NCI-H1694 (cell line): ENCODE measurements at regions not wholly inside any gene's neighbourhood (a gene's known extent, or its start where the extent isn't known, plus 50 kb on each side); places are given as distances from the start of the nearest gene placed in this dataset.

Experiments
- DNase-seq: peaks from one replicate; lab custom pipeline; 2025; lab: John Stamatoyannopoulos, UW

DNA sequence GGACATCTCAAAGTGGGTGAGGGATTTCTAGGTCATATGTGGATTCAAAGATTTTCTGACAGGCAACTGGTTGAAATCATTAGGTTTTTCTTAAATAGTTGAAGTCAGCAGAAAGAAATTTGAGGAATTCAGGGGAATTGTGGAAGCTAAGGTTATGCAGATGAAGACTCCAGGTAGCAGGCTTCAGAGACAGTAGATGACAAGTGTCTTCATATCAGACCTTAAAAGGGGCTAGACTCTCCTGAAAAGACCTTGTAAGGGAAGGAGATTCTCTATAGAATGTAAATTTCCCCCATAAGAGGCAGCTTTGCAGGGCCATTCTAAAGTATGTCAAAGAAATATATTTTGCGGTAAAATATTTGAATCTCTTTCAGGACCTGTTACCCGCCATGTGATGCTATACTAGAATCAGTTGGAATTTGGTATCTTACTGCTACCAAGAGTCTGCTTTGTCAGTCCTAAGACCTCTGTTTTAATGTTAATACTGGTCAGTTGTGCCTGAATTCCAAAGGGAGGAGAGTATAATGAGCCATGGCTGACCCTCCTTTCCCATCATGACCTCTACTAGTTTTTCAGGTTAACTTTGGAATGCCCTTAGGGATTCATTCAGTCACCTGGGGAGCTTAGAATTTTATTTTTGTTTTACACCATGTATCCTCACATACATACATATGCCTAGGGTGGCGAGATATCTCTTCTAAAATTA lies 1115.5 kb upstream of the SLC10A2 start:
- DNase-seq: no peak

DNA sequence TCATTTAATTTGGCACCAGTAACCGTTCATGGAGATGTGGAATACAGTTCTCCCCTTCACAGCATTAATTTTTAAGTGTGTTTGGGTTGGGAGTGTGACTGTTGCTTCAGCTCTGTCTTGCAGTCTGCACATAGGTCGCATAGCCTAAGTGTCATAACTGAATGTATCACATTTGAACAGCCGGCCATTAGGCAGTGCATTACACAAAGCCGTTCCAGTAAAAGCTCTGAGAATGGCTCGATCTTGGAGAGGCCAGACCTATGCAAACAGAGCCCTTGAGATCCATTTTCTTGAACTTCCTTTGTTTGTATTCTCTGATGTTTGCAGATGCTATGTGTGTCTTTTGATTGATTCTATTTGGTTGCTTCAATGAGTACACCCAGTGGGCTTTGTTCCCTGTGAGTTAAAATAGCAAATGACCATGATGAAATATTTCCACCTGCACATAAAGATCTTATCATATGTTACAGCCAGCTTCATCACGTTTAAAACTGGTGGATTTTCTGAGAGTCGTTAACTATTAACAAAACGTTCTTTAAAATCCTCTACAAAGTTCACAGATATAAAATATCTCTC lies 1104.9 kb upstream of the SLC10A2 start:
- no peak for DNase-seq

DNA sequence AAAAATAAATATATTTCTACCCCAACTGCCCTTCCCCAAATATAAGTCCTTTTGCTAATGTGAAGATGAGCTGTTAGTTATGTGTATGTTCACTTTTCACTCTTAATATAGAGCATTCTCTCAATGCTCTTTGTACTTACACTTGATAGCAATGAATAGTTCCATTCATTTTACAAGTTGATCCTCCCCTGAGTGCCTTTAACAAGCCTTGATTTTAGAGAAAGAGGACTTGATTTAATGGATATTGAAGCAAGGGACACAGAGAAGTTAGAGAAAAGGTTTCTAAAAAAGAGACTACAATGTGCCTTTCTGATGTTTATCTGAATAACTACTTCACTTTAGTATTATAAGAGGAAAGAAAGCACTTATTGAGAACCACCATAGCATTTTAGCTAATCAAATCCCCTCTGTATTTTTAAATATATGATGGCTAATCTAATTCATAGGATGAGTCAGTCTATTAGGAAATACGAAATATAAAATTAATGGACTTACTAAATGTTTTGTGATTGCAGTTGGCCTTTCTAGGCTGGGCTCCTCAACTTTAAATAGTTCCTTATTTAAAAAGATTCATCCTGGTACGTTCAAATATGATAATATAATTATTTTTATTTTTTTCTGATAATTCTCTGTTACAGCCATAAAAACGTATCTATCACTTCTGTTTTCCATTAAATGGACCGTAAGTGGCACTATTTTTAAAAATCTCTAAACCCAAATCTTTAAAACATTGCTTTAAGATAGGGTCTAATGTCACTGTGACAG lies 1097.8 kb upstream of the SLC10A2 start:
- no peak for DNase-seq

DNA sequence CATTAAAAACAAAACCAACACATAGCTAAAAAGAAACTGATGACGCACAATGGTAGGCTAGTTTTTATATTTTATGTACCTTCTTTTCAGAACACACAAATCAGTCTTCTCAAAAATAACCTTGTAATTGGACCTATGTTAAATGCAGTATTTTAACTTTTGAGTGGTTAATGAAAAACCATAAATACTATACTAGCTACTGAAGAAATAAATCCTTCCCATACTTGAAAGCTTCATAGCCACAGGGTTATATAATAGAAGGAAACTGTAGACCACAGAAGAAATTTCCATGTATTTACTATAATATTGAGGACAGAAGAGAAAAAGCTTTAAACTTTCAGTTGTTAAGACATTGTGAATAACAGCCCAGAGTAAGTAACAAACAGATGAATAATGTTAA lies 1094.3 kb upstream of the SLC10A2 start:
- DNase-seq: no peak

DNA sequence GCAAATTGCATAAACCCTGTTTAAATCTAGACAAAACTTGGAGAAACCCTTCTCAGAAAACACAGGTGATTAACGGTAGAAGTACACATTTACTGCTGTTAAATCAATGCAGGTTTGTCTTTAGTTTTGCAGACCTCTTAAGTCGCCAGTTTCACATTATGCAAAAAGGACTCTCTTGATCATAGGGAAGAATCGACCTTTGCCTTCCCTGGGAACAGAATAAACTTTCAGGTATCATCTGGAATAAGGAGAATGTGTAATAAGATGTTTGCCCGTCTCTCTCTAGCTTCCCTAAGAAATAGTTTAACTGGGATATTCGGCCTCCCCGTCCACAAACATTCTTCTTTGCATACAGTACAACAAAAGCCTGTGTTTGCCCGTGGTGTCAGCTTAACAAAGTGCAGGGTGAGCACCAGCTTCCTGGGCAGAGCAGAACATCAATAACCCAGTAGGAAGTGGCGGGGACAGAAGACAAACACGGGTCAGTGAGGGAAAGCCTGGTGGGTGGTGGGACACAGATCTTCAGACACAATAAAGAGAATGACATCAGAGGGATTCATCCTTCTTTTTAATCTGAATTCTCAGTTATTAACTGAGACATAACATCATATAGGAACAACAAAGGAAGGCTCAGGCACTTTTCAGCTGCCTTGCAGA lies 1077.7 kb upstream of the SLC10A2 start:
- DNase-seq: no peak

DNA sequence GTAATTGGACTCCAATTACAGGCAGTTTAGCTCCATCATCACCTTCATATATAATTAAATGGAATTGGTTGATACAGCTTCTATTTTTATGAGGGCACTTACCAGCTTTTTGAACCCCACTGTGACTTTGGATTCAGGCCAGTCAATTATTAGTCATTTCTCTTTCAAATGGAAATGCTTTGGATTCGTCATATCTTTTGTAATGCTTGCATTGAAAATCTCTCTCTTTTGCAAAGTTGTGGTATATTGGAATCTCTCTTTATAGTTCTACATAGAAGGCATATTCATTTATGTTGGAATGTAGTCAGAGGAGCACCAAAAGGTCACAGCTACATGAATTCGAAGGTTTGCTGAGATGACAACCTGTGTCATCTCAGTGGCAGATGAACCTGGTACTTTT lies 1074.3 kb upstream of the SLC10A2 start:
- DNase-seq: no peak

DNA sequence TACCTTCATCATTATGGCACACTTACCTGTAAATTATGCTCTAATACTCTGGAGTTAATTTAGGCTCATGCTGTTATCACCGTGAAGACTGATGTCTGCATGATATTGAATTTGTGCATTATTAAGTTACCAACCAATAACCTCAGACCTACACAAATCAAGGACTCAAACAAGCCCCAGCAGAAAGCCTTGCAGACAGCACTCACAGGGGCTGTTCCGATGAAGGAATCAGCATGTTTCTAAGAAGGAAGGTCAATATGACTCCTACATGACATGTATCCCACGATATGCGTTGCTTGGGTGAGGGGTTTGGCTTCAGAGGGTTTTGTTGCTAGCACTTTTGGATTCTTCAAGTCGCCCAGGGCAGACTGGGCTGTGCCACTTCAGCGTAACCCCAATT lies 1071.2 kb upstream of the SLC10A2 start:
- no peak for DNase-seq

DNA sequence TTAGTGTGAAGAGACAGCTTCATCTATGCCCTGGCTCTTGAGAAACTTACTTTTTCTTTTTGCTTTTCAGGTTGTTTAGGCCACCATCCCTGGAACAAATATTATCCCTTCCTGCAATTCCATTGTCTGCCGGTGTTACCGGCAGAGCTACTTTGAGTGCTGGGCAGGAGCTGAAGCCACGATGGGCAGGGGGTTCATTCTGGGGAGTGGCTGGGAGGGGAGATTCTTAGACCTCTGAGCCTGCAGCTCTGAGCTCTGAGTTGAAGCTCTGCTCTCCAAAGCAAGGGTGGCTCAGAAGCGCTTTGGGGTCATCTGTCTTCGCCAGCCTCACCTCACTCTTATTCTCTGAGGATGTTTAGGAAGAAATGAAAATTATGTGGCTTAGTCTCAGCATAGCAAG lies 1066.6 kb upstream of the SLC10A2 start:
- no peak for DNase-seq

DNA sequence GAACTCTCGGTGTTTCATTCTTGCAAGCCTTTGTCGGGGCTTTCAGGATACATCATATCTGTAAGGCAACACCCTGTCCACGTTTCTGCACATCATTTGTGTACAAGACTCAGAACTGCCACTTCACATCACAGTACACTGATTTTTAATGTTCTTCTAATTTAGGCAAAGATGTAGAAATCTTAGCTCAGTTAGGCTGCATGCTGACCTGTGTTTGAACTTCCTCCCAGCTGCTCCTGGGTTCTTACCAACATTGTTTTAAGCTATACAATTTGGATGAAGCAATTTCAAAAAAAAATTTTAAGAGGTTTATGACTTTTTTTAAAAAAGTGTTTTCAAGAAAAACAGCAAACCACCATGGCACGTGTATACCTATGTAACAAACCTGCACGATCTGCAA lies 1047.9 kb upstream of the SLC10A2 start:
- no peak for DNase-seq

DNA sequence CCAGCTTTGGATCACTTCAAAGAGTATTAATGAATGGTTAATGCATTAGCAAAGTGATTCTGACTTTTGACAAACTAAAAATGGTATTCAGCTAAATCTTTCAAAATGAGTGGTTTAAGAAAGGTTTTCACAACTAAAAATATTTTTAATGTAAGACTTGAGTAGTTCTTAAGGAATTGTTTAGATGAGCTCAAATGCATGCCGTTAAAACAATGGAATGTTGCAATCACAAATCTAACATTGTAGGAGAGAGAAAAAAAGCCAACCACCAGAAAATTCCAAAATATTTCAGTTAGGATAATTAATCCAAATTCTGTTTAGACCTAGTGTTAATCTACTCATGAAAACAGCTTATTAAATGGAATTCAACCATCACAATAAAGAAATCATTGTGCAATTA lies 1044.8 kb upstream of the SLC10A2 start:
- no peak for DNase-seq

DNA sequence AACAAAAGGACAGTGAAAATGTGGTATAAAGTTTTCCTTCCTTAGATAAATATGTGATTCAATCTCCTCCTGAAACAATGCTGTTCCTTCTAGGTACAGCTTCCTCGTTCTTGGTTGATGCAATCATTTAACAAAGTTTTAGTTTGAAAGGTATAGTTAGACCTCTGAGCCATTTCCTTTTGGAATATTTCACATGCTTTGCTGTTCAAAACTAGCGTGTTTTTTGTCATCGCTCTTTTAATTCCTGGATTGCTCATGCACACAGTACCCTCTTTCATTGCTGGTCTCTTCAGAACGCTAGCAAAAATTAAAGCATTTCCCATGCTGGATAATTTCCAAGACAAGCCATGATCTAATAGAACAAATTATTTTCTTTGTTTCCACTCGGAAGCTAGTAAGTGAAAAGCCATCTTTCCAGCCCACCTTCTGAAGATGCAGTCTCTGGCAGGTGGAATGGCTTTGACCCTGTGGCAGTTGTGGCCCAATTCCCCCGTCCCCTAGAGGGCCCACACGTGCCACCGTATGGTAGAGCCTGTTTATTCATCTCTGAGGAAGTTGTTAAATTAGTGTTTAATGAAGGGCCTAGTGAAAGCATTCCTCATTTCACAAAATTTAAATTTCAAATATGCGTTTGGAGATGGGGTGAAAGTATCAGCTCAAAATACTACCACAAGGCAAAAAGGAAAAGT lies 1040.6 kb upstream of the SLC10A2 start:
- DNase-seq: no peak

DNA sequence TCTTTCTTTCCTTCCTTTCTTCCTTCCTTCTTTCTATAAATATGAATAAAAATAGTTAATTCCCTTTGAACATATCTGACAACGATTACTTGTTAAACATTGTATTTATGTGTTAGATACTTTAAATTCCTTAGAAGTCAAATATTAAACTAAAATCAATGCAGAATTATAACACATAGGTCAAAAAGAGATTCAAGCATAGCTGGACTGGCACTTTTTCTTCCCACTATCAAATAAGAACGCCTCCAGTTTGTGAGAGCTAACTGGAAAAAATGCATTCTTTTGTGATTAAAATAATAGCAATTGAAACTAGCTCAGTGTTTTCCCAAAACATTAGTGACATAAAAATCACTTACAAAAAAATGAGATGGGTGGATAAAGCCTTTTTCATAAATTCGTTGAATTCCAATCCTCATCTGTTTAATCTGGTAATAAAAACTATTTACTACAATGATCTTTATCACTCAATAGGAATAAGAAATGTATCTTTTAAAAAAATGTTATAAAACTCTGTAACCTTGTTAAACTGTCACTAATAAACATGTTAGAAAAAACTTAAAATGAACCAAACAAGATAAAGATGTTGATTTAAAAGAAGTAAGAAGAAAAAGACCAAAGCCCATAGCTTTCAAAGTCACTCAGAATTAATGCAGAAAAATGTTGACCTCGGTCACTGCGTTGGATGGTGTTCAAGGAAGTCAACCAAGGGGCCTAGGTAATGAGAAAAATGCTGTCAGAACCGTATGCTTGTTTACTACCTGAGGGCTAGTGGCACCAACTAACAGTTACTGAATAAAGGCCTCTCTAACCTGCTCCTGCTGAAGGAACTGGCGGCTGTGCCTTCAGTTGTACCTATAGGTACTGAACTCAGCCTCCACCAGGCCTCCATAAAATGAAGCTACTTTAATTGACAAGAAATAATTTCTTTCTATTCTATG lies 1039.5 kb upstream of the SLC10A2 start:
- no peak for DNase-seq

DNA sequence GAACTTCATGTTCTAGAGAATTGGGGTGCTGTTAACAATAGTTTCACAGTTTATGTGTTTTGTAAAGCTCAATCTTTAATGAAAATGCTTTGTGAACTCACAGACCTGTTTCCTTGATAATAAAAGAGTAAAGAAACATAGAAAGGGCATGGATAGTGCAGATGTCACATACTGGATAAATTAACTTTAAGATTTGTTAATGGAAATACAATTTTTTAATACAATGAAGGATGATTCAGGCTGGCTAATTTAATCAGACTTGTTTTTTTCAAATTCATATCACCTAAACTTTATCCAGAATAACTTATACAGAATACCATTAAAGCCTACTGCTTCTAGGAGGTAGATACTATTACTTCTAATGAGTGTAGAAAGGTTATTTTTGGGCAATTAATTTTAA lies 1033.5 kb upstream of the SLC10A2 start:
- DNase-seq: no peak

DNA sequence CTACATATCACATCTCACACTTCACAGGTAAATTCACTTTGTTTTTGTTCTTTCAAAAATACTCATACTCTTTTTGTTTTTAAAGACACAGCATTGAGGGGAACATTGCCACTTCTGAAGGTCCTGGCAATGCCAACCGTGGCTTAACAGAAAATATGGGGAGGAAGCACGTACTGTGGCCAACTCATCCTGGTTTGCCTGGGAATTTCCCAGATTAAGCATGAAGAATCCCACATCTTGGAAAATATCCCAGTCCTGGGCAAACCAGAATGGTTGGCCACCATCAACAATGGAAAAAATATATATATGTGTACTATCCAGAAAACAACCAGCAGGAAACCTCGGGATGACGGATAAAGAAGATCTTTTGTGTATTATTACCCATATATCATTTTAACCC lies 1032.2 kb upstream of the SLC10A2 start:
- no peak for DNase-seq

DNA sequence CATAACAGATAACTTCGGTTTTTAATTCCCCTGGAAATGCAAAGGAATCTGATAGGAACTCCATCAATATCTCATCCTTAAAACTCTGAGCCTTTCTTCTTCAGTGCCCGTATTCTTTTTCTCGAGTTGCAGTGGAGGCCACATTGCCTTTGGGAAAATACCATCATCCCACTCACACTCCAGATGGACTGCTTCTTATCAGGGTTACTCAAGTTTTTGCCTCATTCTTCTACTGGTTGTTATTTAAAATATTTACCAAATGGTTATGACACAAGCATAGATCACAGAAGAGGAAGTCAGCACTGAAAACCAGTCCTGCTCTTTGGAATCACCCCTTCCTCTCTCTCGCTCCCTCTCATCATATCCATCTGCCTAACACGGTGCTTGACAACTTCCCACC lies 1020.5 kb upstream of the SLC10A2 start:
- DNase-seq: no peak

DNA sequence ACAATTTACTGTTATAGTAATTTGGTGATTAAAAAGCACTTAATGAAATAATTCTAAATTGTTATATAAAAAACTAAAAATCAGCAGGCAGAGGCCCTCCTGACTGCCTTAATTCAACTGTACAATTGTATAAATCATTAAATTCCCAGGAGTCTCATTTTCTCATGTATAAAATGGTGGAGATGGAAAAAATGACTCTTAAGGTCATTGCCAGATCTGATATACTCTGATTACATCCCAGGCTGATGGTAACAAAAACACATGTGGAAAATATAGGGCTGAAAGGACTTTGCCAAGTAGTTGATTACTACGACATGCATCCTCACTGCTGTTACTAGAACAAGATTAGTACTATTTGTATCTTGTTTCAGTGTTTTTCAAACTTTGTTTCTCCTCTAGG lies 1020.0 kb upstream of the SLC10A2 start:
- DNase-seq: no peak

DNA sequence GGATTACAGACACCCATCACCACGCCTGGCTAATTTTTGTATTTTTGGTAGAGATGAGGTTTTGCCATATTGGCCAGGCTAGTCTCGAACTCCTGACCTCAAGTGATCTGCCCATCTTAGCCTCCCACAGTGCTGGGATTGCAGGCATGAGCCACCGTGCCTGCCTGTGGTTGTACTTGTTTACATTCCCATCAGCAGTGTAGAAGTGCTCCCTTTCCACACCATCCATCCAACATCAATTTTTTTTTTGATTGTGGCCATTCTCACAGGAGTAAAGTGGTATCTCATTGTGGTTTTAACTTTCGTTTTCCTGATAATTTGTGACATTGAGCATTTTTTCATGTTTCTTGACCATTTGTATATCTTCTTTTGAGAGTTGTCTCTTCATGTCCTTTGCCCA lies 1019.4 kb upstream of the SLC10A2 start:
- no peak for DNase-seq

DNA sequence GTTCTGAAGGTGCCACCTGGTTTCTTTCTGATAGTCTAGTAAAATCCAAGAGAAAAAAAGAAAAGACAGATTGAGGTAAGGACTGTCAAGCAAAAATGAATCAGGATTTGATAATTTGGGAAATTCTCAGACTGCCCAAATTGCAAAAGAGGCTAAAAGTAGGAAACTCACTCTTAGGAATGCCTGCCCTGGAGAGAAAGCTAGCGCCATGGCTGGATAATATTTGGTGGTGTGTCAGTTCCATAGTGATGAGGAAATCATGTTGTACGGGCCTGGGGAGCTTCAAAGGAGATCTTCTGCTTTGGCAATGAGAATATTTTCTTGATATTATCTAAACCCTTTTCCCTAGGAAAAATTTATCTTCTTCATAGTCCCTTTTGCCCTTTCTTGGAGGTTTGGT lies 1008.1 kb upstream of the SLC10A2 start:
- DNase-seq: no peak

DNA sequence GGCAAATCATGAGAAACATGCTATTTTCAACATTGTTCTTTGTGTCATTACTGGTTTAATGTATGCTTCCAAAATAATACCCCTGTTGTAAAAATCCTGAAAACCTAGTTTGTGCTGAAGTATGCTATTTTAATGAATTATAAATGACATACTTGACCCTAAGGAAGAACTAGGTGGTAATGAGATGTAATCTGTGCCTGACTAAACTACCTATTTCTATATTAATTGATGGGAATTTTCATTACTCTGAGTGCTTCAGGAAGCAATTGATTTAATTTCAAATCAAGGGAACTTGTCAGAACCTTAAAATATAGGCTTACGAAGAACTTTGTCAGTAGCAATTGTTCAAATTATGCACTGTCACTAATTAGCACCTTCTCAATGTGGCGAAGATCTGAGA lies 1005.6 kb upstream of the SLC10A2 start:
- no peak for DNase-seq

DNA sequence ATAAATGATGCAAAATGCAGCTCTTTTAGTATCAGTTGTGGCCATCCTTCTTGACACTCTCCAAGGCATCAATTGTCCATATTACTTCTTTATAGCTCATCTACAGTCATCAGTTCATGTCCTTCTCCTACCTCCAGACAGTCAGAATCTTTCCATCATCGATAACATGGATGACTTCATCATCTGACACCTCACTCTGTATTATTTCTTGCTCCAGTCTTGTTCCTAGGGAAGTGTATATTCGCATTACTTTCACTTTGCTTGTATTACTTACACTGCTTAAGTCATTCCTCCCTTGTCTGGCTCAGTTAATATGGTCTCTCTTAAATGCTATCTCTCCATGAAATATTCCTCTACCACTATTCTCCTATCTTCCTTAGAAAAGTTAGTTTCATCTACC lies 999.1 kb upstream of the SLC10A2 start:
- no peak for DNase-seq

DNA sequence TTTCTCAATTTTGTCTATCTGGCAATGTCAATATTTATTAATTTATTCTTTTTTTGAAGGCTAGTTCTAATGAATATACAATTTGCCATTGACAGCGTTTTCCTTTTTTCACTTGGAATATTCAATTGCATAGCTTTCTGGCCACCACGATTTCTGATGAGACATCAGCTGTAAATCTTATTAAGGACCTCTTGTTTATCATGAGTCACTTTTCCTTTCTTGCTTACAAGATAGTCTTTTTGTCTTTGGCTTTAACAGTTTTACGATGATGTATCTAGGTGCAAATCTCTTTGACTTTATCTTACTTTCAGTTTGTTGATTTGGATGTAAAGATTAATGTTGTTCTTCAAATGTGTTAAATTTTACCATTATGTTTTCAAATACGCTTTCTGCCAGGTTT lies 991.6 kb upstream of the SLC10A2 start:
- DNase-seq: no peak
